MM.1S (cell line): ENCODE measurements at regions not wholly inside any gene's neighbourhood (a gene's known extent, or its start where the extent isn't known, plus 50 kb on each side); places are given as distances from the start of the nearest gene placed in this dataset.

Experiments
- CTCF ChIP-seq: fragments of 300-600 bp; sonication (generic); IDR thresholded peaks from 2 replicates; pipeline ENCODE4 v1.5.1; 2016; ENCODE audit warnings: antibody characterized with exemption, low read length, mixed read lengths
- EZH2 ChIP-seq: fragments of 300-600 bp; sonication (generic); optimal IDR thresholded peaks from 2 replicates; pipeline ENCODE3; 2017; ENCODE audit warnings: low read depth, mild to moderate bottlenecking, antibody characterized with exemption, low read length, mixed read lengths
- EZH2phosphoT487 ChIP-seq: fragments of 300-600 bp; sonication (generic); IDR thresholded peaks from 2 replicates; pipeline ENCODE4 v1.6.1; 2018; ENCODE audit warnings: antibody characterized with exemption, low read length

GRCh38 chr12:77323788-77324415 is 258.5 kb upstream of the E2F7 start:
- TF ChIP-seq CTCF: no peak
- TF ChIP-seq EZH2phosphoT487: no peak
- TF ChIP-seq EZH2: no peak
